Vagina (tissue), 2 donors: ENCODE measurements at regions not wholly inside any gene's neighbourhood (a gene's known extent, or its start where the extent isn't known, plus 50 kb on each side); places are given as distances from the start of the nearest gene placed in this dataset.

Source experiments
- DNase-seq, 2 donors: peaks; one replicate each; pipeline ENCODE4 v3.0.0-alpha.2; 2017; ENCODE audit errors: extremely low spot score in 2 of 2
- H3K27ac ChIP-seq: fragments of 200-600 bp; sonication (generic); one replicate; pipeline ENCODE4 v1.5.1; 2019
- H3K27me3 ChIP-seq: fragments of 200-600 bp; sonication (generic); one replicate; pipeline ENCODE4 v1.5.1; 2019
- H3K36me3 ChIP-seq, 2 donors: fragments of 200-600 bp; sonication (generic); one replicate each; pipeline ENCODE4 v1.5.1; 2017 to 2019
- H3K4me1 ChIP-seq: fragments of 200-600 bp; sonication (generic); one replicate; pipeline ENCODE4 v1.5.1; 2019
- H3K4me3 ChIP-seq, 2 donors: fragments of 200-600 bp; sonication (generic); 1 replicate in 1 of 2; 2 replicates in 1 of 2; pipeline ENCODE4 v1.5.1; 2016 to 2019
- H3K9me3 ChIP-seq: fragments of 200-600 bp; sonication (generic); one replicate; pipeline ENCODE4 v1.5.1; 2019
- POLR2A ChIP-seq, 2 donors: fragments of 450-650 bp; IDR thresholded peaks; one replicate each; pipeline ENCODE4 v1.6.1; 2017; ENCODE audit warnings: antibody characterized with exemption in 2 of 2, mild to moderate bottlenecking in 2 of 2, moderate library complexity in 2 of 2
- POLR2AphosphoS5 ChIP-seq, 2 donors: sonication (generic); formaldehyde crosslinking; IDR thresholded peaks; one replicate each; pipeline ENCODE4 v1.9.0; 2017; ENCODE audit warnings: antibody characterized with exemption in 2 of 2, mild to moderate bottlenecking in 2 of 2, low read depth in 1 of 2; ENCODE audit not compliant: insufficient read depth in 1 of 2
- intact Hi-C: fragments of 100-400 bp; cut with DNase I; formaldehyde crosslinking; loops from one replicate; pipeline ENCODE4 v1.15.1; 2023
- TF ChIP-seq, protein P1 (sequence below), 3 experiments: fragments of 450-650 bp in 2 of 3; fragments of 200-600 bp in 1 of 3; sonication (generic) in 1 of 3; IDR thresholded peaks; one replicate each; pipeline ENCODE4 v1.5.1; 2017 to 2019; ENCODE audit warnings: antibody characterized with exemption in 3 of 3, mild to moderate bottlenecking in 2 of 3, moderate library complexity in 2 of 3

DNA sequence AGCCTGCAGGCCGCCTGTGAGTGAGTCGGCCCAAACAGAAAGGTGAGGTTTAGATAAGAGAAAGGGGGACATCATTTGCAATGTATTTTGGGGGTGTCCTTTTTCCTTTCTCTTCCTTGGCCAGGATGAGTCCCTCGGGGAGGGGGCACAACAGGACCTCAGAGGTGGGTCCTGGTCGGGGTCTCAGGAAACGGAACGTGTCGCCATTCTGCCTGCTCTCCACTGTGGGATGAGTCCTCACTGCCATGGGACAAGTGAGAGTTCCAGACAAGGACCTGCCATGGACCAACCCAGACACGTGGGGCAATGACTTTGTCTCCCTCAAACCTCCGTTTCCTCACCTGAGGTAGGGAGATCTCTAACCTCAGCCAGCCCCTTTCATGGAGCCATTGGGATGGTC is 67.9 kb upstream of the TAF1B start:
- Histone ChIP-seq H3K4me1 (peaks cover 15% of the 10 kb centered on the region), H3K27ac (no peak overlapping the region), H3K36me3 (no peaks in the 10 kb centered on the region), H3K27me3 (no peaks in the 10 kb centered on the region), H3K4me3 (no peak overlapping the region), H3K9me3 (no peaks in the 10 kb centered on the region)
- no peak for DNase-seq
- TF ChIP-seq POLR2AphosphoS5 (IDR thresholded peaks at IDR 0.05; ENCODE audit: insufficient read depth in 1 of 2, low read depth in 1 of 2) (no peak), POLR2A (IDR thresholded peaks at IDR 0.05) (no peak)
- TF ChIP-seq, protein P1, sequence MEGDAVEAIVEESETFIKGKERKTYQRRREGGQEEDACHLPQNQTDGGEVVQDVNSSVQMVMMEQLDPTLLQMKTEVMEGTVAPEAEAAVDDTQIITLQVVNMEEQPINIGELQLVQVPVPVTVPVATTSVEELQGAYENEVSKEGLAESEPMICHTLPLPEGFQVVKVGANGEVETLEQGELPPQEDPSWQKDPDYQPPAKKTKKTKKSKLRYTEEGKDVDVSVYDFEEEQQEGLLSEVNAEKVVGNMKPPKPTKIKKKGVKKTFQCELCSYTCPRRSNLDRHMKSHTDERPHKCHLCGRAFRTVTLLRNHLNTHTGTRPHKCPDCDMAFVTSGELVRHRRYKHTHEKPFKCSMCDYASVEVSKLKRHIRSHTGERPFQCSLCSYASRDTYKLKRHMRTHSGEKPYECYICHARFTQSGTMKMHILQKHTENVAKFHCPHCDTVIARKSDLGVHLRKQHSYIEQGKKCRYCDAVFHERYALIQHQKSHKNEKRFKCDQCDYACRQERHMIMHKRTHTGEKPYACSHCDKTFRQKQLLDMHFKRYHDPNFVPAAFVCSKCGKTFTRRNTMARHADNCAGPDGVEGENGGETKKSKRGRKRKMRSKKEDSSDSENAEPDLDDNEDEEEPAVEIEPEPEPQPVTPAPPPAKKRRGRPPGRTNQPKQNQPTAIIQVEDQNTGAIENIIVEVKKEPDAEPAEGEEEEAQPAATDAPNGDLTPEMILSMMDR (IDR thresholded peaks at IDR 0.05): no peak
- intact Hi-C loops: no loop called here

- Histone ChIP-seq H3K27me3 (no peaks in the 10 kb centered on the region), H3K36me3 (no peaks in the 10 kb centered on the region), H3K27ac (no peak overlapping the region), H3K4me1 (peaks cover 12% of the 10 kb centered on the region), H3K9me3 (no peaks in the 10 kb centered on the region), H3K4me3 (no peak overlapping the region)
- no peak for TF ChIP-seq POLR2AphosphoS5 (IDR thresholded peaks at IDR 0.05; ENCODE audit: insufficient read depth in 1 of 2, low read depth in 1 of 2)
- no peak for TF ChIP-seq POLR2A (IDR thresholded peaks at IDR 0.05)
- TF ChIP-seq, protein P1 (IDR thresholded peaks at IDR 0.05): no peak
- DNase-seq: no peak
- intact Hi-C loops: no loop called here
These were observed 67.1 kb upstream of the TAF1B start for GRCh38 chr2:9775999-9776712.

- no peak for DNase-seq
- H3K36me3 ChIP-seq: no peaks in the 10 kb centered on the region
- TF ChIP-seq POLR2A (IDR thresholded peaks at IDR 0.05) (no peak), POLR2AphosphoS5 (IDR thresholded peaks at IDR 0.05; ENCODE audit: insufficient read depth in 1 of 2, low read depth in 1 of 2) (no peak)
- TF ChIP-seq, protein P1 (IDR thresholded peaks at IDR 0.05): no peak
- H3K9me3 ChIP-seq: no peaks in the 10 kb centered on the region
- no peaks in the 10 kb centered on the region for H3K27me3 ChIP-seq
- peaks cover 6% of the 10 kb centered on the region for H3K4me1 ChIP-seq
- no peak overlapping the region for H3K4me3 ChIP-seq
- no peak overlapping the region for H3K27ac ChIP-seq
- intact Hi-C loops: no loop called here
These were observed 66.2 kb upstream of the TAF1B start for GRCh38 chr2:9777081-9777480.

DNA sequence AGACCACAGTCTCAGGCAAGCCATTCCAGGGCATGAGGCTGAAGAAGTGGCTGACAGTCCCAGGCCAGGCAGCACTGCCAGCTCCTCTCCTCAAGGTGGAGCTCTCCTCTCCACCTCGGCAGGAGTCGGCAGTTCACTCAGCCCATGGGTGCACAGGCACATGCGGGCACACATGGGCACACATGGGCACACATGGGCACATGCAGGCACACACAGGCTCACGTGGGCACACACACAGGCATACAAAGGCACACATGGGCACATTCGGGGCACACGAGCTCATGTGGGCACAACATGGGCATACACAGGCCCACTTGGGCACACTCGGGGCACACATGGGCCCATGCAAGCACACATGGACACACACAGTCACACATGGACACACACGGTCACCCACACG is 65.3 kb upstream of the TAF1B start:
- Histone ChIP-seq H3K27ac (no peak overlapping the region), H3K4me1 (peaks cover 13% of the 10 kb centered on the region), H3K27me3 (no peaks in the 10 kb centered on the region), H3K9me3 (no peaks in the 10 kb centered on the region), H3K4me3 (no peak overlapping the region), H3K36me3 (no peaks in the 10 kb centered on the region)
- intact Hi-C loops: no loop called here
- no peak for DNase-seq
- no peak for TF ChIP-seq POLR2AphosphoS5 (IDR thresholded peaks at IDR 0.05; ENCODE audit: insufficient read depth in 1 of 2, low read depth in 1 of 2)
- TF ChIP-seq, protein P1 (IDR thresholded peaks at IDR 0.05): no peak
- no peak for TF ChIP-seq POLR2A (IDR thresholded peaks at IDR 0.05)

- peaks cover 13% of the 10 kb centered on the region for H3K4me1 ChIP-seq
- no peak overlapping the region for H3K4me3 ChIP-seq
- DNase-seq: no peak
- H3K9me3 ChIP-seq: no peaks in the 10 kb centered on the region
- H3K27me3 ChIP-seq: no peaks in the 10 kb centered on the region
- TF ChIP-seq POLR2A (IDR thresholded peaks at IDR 0.05): no peak
- intact Hi-C loops: no loop called here
- no peaks in the 10 kb centered on the region for H3K36me3 ChIP-seq
- H3K27ac ChIP-seq: no peak overlapping the region
These were observed 64.6 kb upstream of the TAF1B start for GRCh38 chr2:9778471-9779316.
